Cerebellar cortex (tissue), 1 donor: ENCODE measurements at regions not wholly inside any gene's neighbourhood (a gene's known extent, or its start where the extent isn't known, plus 50 kb on each side); places are given as distances from the start of the nearest gene placed in this dataset.
"Not testable (repeated sequence)": the region's sequence is repeated elsewhere in the genome, so short reads cannot be mapped to it uniquely, and the experiment has no call there.

ENCODE experiments used
- DNase-seq: peaks from one replicate; pipeline ENCODE4 v3.0.0-alpha.2; 2015; ENCODE audit warnings: low spot score

GRCh38 chr14:86796221-86797074 is 1196.5 kb downstream of the GALC start:
- DNase-seq, result no peak

GRCh38 chr14:86794689-86795088 is 1198.3 kb downstream of the GALC start:
- no peak for DNase-seq

GRCh38 chr14:86790408-86791364 is 1202.3 kb downstream of the GALC start:
- DNase-seq, result no peak

- DNase-seq, result no peak
Measured at GRCh38 chr14:86788224-86788623, 1204.8 kb downstream of the GALC start.

GRCh38 chr14:86787717-86788116 is 1205.3 kb downstream of the GALC start:
- DNase-seq, result no peak

- DNase-seq, result no peak
Measured at GRCh38 chr14:86782092-86782580, 1210.8 kb downstream of the GALC start.

- no peak for DNase-seq
Measured at GRCh38 chr14:86780876-86781510, 1212.0 kb downstream of the GALC start.

- no peak for DNase-seq
Measured at GRCh38 chr14:86780461-86780860, 1212.5 kb downstream of the GALC start.

GRCh38 chr14:86779416-86779815 is 1213.6 kb downstream of the GALC start:
- no peak for DNase-seq

- DNase-seq, result no peak
Measured at GRCh38 chr14:86777963-86778602, 1214.9 kb downstream of the GALC start.

GRCh38 chr14:86775896-86776295 is 1217.1 kb downstream of the GALC start:
- DNase-seq, result not testable (repeated sequence)

GRCh38 chr14:86774916-86775315 is 1218.1 kb downstream of the GALC start:
- DNase-seq, result no peak

- DNase-seq, result no peak
Measured at GRCh38 chr14:86772075-86772474, 1220.9 kb downstream of the GALC start.

GRCh38 chr14:86770186-86770585 is 1222.8 kb downstream of the GALC start:
- no peak for DNase-seq

GRCh38 chr14:86766469-86766868 is 1226.5 kb downstream of the GALC start:
- DNase-seq, result no peak

GRCh38 chr14:86761611-86762010 is 1231.4 kb downstream of the GALC start:
- DNase-seq, result no peak

GRCh38 chr14:86756521-86757190 is 1226.7 kb downstream of the FLRT2 start:
- DNase-seq, result no peak

GRCh38 chr14:86750488-86750887 is 1220.5 kb downstream of the FLRT2 start:
- DNase-seq, result not testable (repeated sequence)

- DNase-seq, result no peak
Measured at GRCh38 chr14:86739761-86740160, 1209.8 kb downstream of the FLRT2 start.

GRCh38 chr14:86731427-86731826 is 1201.5 kb downstream of the FLRT2 start:
- not testable (repeated sequence) for DNase-seq

- no peak for DNase-seq
Measured at GRCh38 chr14:86723254-86723624, 1193.3 kb downstream of the FLRT2 start.
